ENCODE measurements at regions not wholly inside any gene's neighbourhood (a gene's known extent, or its start where the extent isn't known, plus 50 kb on each side); places are given as distances from the start of the nearest gene placed in this dataset.

- Histone ChIP-seq H2BK20ac (ENCODE audit: low read depth, low read length, poor library complexity, severe bottlenecking) (no peak overlapping the region), H3K4me1 (ENCODE audit: insufficient read depth, low read length) (no peaks in the 10 kb centered on the region), H4K91ac (ENCODE audit: insufficient read length, low read depth, low read length) (no peak overlapping the region), H2AK5ac (ENCODE audit: insufficient read length, low read length) (no peak overlapping the region), H3T11ph (ENCODE audit: low read length) (no peak overlapping the region), H4K8ac (replicated peaks; ENCODE audit: insufficient read length, low read depth, low read length) (no peak overlapping the region), H3K23ac (ENCODE audit: insufficient read length, low read depth, low read length) (no peak overlapping the region), H3K18ac (ENCODE audit: insufficient read length, low read depth, low read length) (no peak overlapping the region), H3K27me3 (ENCODE audit: insufficient read depth, low read length) (no peaks in the 10 kb centered on the region), H3K79me1 (ENCODE audit: insufficient read depth, low read depth, low read length, poor library complexity, severe bottlenecking) (no peaks in the 10 kb centered on the region), H3K27ac (ENCODE audit: insufficient read length, low read depth, low read length) (no peak overlapping the region), H3K14ac (ENCODE audit: insufficient read depth, low read length) (no peak overlapping the region), H3K4me2 (ENCODE audit: insufficient read depth, insufficient read length, low read length) (no peak overlapping the region), H4K5ac (ENCODE audit: insufficient read length, low read depth, low read length) (no peak overlapping the region), H2BK120ac (ENCODE audit: low read depth, low read length, poor library complexity, severe bottlenecking) (no peak overlapping the region), H2BK5ac (ENCODE audit: insufficient read length, low read length) (no peak overlapping the region), H3K9me3 (ENCODE audit: control insufficient read depth, low read depth, low read length) (no peaks in the 10 kb centered on the region), H3K4ac (ENCODE audit: low read depth, low read length) (no peak overlapping the region), H3K56ac (ENCODE audit: insufficient read length, low read depth, low read length) (no peak overlapping the region), H4K20me1 (ENCODE audit: control insufficient read depth, insufficient read depth, insufficient read length) (no peaks in the 10 kb centered on the region), H3K9ac (ENCODE audit: extremely low read depth, insufficient read length, low read length) (no peak overlapping the region), H2BK15ac (ENCODE audit: low read depth, low read length) (no peak overlapping the region), H2AFZ (ENCODE audit: low read length) (no peak overlapping the region), H3K23me2 (ENCODE audit: insufficient read length, low read depth, low read length, poor library complexity, severe bottlenecking) (no peaks in the 10 kb centered on the region), H3K79me2 (ENCODE audit: insufficient read depth, low read length) (no peaks in the 10 kb centered on the region), H2BK12ac (ENCODE audit: insufficient read length, low read depth, low read length) (no peak overlapping the region)
- H3K36me3 Mint-ChIP-seq (ENCODE audit: insufficient read depth in 1 of 3, low read depth in 3 of 3) = no peaks in the 10 kb centered on the region; a peak in 1 of 7 replicates
- H3K27me3 Mint-ChIP-seq (ENCODE audit: low read depth) = no peaks in the 10 kb centered on the region; the same call in 1 of the 2 replicates
- no peak overlapping the region for H3K27ac Mint-ChIP-seq
- no CpG with 5 or more reads among the region's 1 CpG for WGBS (ENCODE audit: extremely low coverage, insufficient read length, low lambda C conversion rate)
- no peak for TF ChIP-seq CTCF (conservative IDR thresholded peaks at IDR 0.05)
- peaks cover 19 to 21% of the 10 kb centered on the region in 2 experiments for H3K4me1 Mint-ChIP-seq
- no peaks in the 10 kb centered on the region; a peak in 1 of 5 replicates for H3K9me3 Mint-ChIP-seq
- no peak for DNase-seq
- H3K4me3 Mint-ChIP-seq = no peak overlapping the region
Measured at GRCh38 chr2:6645004-6645403, 220.7 kb downstream of the CMPK2 start.

All from H9 (cell line).